Body of pancreas (tissue), 4 donors: ENCODE measurements at regions not wholly inside any gene's neighbourhood (a gene's known extent, or its start where the extent isn't known, plus 50 kb on each side); places are given as distances from the start of the nearest gene placed in this dataset.
A peak's percentile ranks its signal among the peaks of the same experiment; 100 is the strongest.

Experiments used
- ATAC-seq: fragments of 150-250 bp; one replicate; pipeline ENCODE4 v1.9.1; 2016
- DNase-seq, 4 donors: peaks; one replicate each; pipeline ENCODE4 v3.0.0-alpha.2; 2019
- H3K27ac ChIP-seq, 4 donors: fragments of 200-600 bp; sonication (generic); 1 replicate in 3 of 4; 2 replicates in 1 of 4; pipeline versions ENCODE4 v1.5.1 to v1.6.1; 2016 to 2019; ENCODE audit warnings: mild to moderate bottlenecking in 1 of 4, mixed read lengths in 1 of 4, moderate library complexity in 1 of 4
- H3K27me3 ChIP-seq, 2 donors: fragments of 200-600 bp; sonication (generic); one replicate each; pipeline ENCODE4 v1.6.0; 2016; ENCODE audit warnings: mild to moderate bottlenecking in 1 of 2
- H3K36me3 ChIP-seq, 2 donors: fragments of 200-600 bp; sonication (generic); replicated peaks in 1 of 2; 2 replicates each; pipeline ENCODE4 v1.5.1; 2016; ENCODE audit warnings: low read depth in 2 of 2; ENCODE audit not compliant: insufficient read depth in 1 of 2
- H3K4me1 ChIP-seq: fragments of 200-600 bp; sonication (generic); one replicate; pipeline ENCODE4 v1.6.0; 2016
- H3K4me3 ChIP-seq, 2 donors: fragments of 200-600 bp; sonication (generic); 1 replicate in 1 of 2; 2 replicates in 1 of 2; pipeline ENCODE4 v1.5.1; 2016 to 2019
- H3K9me3 ChIP-seq, 3 donors: fragments of 200-600 bp; sonication (generic); 1 replicate in 2 of 3; 2 replicates in 1 of 3; pipeline ENCODE4 v1.5.1; 2016
- CTCF ChIP-seq, 7 experiments: fragments of 450-650 bp in 4 of 7; fragments of 200-600 bp in 3 of 7; sonication (generic) in 3 of 7; IDR thresholded peaks; one replicate each; pipeline ENCODE4 v1.5.1; 2016 to 2019; ENCODE audit warnings: antibody characterized with exemption in 7 of 7
- POLR2A ChIP-seq, 3 donors: fragments of 450-650 bp; IDR thresholded peaks; one replicate each; pipeline ENCODE4 v1.6.1; 2016; ENCODE audit warnings: antibody characterized with exemption in 3 of 3, mild to moderate bottlenecking in 2 of 3
- WGBS, 2 donors: methylation state at CpG; one replicate each; pipeline ENCODE4 v1.1.5; 2017; 5-methylcytosine and 5-hydroxymethylcytosine counted together
- intact Hi-C: fragments of 100-400 bp; cut with DNase I; formaldehyde crosslinking; loops from one replicate; pipeline ENCODE4 v1.15.1; 2023

- peaks cover 62% of the 10 kb centered on the region for H3K4me1 ChIP-seq
- no peak for TF ChIP-seq POLR2A (IDR thresholded peaks at IDR 0.05)
- no peaks in the 10 kb centered on the region for H3K36me3 ChIP-seq
- DNase-seq: peak in 2 of 4 donors; percentile 42 to 52
- H3K27me3 ChIP-seq: no peaks in the 10 kb centered on the region
- H3K4me3 ChIP-seq: no peak overlapping the region
- intact Hi-C loops: no loop called here
- WGBS, 2 donors: 37 to 52% methylated on average over 6 of the region's 6 CpGs
- no peaks in the 10 kb centered on the region for H3K9me3 ChIP-seq
- peak; percentile 54 for ATAC-seq
- H3K27ac ChIP-seq: peak overlapping the region in 2 of 4 donors; percentile 3 to 28
Measured at GRCh38 chr3:188055388-188055787, 98.6 kb upstream of the LPP start.

GRCh38 chr3:188057124-188057523 is 96.8 kb upstream of the LPP start:
- H3K4me3 ChIP-seq: no peak overlapping the region
- no peak overlapping the region for H3K27ac ChIP-seq
- no peaks in the 10 kb centered on the region for H3K36me3 ChIP-seq
- peaks cover 77% of the 10 kb centered on the region for H3K4me1 ChIP-seq
- no peaks in the 10 kb centered on the region for H3K27me3 ChIP-seq
- H3K9me3 ChIP-seq: no peaks in the 10 kb centered on the region
- DNase-seq (no peak), ATAC-seq (no peak)
- TF ChIP-seq POLR2A (IDR thresholded peaks at IDR 0.05) (no peak), CTCF (IDR thresholded peaks at IDR 0.05) (no peak)
- WGBS, 2 donors: 62 to 67% methylated on average over 3 of the region's 3 CpGs
- intact Hi-C loops: no loop called here

- intact Hi-C loops: no loop called here
- Histone ChIP-seq H3K4me3 (no peak overlapping the region), H3K27ac (peak overlapping the region in 1 of 4 donors; percentile 31), H3K27me3 (no peaks in the 10 kb centered on the region), H3K36me3 (no peaks in the 10 kb centered on the region), H3K4me1 (peaks cover 69% of the 10 kb centered on the region), H3K9me3 (no peaks in the 10 kb centered on the region)
- 43 to 45% methylated on average over 5 of the region's 5 CpGs for WGBS, 2 donors
- peak; percentile 43 for ATAC-seq
- peak in 2 of 4 donors; percentile 37 to 55 for DNase-seq
- TF ChIP-seq POLR2A (IDR thresholded peaks at IDR 0.05) (no peak), CTCF (IDR thresholded peaks at IDR 0.05) (no peak)
Measured at GRCh38 chr3:188058569-188059184, 95.3 kb upstream of the LPP start.

GRCh38 chr3:188059351-188059750 is 94.6 kb upstream of the LPP start:
- Histone ChIP-seq H3K27me3 (no peaks in the 10 kb centered on the region), H3K36me3 (no peaks in the 10 kb centered on the region), H3K4me3 (no peak overlapping the region), H3K4me1 (peaks cover 72% of the 10 kb centered on the region), H3K27ac (no peak overlapping the region), H3K9me3 (no peaks in the 10 kb centered on the region)
- no peak for ATAC-seq
- intact Hi-C loops: no loop called here
- DNase-seq: no peak
- TF ChIP-seq POLR2A (IDR thresholded peaks at IDR 0.05) (no peak), CTCF (IDR thresholded peaks at IDR 0.05) (no peak)
- 66 to 90% methylated on average over 3 of the region's 3 CpGs for WGBS, 2 donors

- Histone ChIP-seq H3K27me3 (no peaks in the 10 kb centered on the region), H3K4me1 (peaks cover 74% of the 10 kb centered on the region), H3K36me3 (no peaks in the 10 kb centered on the region), H3K4me3 (no peak overlapping the region), H3K9me3 (no peaks in the 10 kb centered on the region), H3K27ac (no peak overlapping the region)
- TF ChIP-seq POLR2A (IDR thresholded peaks at IDR 0.05): no peak
- no peak for TF ChIP-seq CTCF (IDR thresholded peaks at IDR 0.05)
- no peak for DNase-seq
- ATAC-seq: no peak
- intact Hi-C loops: no loop called here
- 94 to 100% methylated on average over 2 of the region's 2 CpGs for WGBS, 2 donors
Measured at GRCh38 chr3:188060264-188060835, 93.6 kb upstream of the LPP start.
